ENCODE measurements at regions not wholly inside any gene's neighbourhood (a gene's known extent, or its start where the extent isn't known, plus 50 kb on each side); places are given as distances from the start of the nearest gene placed in this dataset.

DNA sequence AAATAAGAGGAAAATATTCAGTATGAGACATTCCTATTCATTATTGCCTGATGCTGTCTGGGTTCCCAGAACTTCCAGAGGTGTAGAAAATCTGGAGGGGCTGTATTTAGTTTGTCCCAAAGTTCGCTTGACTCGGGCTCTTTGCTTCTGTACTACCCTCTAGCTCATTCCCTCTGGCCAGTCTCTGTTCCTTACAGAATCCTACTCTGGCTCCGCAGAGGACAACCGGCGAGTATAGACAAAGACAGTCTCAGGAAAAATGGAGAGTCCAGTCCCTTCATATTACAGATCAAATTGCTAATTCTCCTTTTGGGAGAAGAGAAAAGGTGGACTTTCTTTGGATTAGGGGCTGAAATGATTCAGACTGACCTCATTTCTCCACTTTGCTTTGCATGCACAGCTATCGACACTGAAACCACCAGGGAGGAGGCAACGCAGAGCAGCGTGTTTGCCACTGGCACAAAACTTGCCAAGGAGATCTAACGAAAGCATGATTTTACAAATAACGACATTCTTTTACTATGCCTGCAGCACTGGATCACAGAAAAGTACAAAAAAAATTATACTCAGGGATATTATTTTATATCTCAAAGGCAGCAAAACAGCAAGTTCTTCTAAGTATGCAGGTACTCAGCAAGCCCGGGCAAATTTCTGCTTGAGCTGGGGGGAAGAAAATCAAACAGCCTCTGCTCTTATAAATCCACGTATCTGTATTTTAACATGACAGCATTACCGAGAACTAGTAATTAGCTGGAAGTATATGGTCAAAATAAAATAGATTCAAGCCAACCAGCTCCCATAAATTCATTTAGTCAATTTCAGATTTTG lies 279.7 kb downstream of the NPR3 start:
- DNase-seq, result no peak

DNA sequence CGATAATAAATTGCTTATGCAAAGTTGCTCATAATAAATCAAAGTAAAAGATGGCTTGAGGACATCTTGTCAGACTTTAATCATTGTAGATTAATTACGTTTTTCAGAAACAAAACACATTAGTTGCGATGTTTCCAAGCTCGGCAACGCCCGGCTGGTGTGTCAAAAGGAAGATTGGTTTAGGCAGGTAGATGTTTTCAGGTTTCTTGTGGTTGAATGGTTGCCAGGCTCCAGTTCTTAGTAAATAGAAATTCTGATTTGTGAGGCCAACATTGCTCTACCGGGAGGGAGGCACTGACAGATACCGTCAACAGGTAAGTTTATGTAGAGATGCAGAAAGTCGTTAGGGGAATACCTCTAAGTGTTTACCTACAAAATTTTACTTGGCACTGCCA lies 280.3 kb downstream of the NPR3 start:
- DNase-seq, result no peak

DNA sequence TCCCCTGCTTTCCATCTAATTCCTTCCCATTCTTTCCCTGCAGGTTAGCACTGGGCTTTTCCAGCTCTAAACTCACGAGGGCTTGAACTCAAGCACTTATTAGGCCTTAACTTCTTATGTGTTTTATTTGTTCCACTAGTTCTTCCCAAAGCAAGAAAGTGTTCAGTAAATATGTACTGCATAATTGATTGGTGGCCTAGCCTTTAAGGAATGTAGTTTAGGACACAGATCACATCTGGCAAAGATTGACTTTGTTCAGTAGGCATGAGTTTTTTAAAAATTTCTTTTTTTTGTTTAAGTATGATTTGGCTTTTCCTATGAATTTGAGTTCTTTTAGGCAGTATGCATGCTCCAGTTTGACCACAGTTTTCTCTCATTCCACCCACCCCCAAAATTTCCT lies 285.2 kb downstream of the NPR3 start:
- DNase-seq, result no peak

DNA sequence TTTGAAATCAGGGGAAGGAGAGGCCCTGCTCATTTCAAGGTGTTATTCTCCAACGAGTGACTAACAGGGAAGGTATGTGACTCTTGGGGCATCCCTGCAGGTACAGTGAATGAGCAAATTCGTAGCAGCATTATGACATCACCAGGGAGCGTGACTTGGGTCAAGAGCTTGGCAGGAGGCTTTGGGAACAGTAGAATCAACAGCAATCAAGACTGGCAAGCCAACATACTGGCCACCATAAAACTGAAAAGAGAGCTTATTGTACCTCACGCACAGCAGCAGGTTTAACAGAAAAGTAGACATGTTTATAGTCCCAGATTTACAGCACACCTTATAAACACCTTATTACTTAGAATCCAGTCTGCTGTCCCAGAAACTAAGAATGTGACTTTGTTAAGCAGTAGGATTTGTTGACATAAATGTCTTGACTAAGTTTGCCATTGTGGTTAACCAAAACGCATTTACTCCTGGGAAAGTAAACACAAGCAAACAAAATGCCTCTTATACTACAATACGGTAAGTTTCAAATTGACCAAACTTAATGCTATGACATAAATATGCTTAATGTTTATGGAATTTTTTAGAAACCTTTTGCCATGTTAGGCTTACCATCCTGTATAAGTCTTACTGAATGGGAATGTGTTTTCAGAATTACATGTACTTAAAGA lies 297.8 kb downstream of the NPR3 start:
- no peak for DNase-seq

DNA sequence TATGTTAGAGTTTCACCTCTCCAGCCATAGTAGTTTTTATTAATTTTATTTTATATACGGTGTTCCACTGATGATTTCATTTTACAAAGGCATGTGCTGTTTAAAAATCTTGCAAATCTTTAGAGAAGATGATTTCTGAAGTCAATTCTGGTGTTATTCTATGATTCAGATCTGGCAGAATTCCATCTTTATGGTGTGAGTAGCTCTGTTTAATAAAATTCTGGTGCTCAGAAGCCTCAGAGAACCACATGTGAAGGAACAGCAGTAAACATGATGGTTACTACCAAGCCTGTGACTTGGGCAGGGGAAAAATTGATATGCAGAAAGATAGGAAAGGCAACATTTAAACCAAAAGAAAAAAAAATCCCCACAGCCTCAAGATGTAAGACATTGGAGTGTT lies 299.7 kb downstream of the NPR3 start:
- DNase-seq, result no peak

DNA sequence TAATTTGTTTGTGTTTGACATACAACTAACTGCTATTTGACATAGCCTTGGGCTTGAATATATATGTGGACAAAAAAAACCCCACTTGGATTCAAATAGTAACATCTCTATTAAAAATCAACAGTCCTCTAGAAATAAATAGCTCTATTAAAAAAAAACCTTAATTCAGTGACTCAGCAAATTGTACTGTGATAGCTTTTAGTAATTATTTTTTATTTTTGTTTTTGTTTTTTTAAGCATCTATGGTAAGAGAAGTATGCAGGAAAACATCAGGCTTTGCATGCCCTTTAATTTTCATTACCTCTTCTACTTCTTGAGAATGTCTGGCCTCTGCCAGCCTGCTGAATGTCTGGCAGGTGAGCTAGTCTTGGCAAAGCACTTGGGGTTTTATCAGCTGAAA lies 300.7 kb downstream of the NPR3 start:
- no peak for DNase-seq

DNA sequence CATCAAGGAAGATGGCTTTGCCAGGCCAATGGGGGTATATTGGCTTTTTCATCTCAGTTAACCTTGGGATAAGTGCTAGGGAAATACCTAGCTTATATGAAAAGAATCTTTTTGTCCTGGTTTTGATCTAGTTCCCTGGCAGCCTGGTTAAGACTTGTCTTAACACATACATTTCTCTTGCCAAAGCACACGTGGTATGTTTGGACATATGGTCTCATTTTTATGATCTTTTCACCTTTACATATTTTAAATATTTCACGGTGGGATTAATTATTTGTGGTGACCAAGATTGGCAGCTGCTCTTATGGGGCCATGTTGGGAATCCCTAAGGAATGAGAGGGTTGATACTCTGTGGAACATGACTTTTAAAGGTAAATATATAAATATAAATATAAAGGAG lies 312.5 kb downstream of the NPR3 start:
- no peak for DNase-seq

DNA sequence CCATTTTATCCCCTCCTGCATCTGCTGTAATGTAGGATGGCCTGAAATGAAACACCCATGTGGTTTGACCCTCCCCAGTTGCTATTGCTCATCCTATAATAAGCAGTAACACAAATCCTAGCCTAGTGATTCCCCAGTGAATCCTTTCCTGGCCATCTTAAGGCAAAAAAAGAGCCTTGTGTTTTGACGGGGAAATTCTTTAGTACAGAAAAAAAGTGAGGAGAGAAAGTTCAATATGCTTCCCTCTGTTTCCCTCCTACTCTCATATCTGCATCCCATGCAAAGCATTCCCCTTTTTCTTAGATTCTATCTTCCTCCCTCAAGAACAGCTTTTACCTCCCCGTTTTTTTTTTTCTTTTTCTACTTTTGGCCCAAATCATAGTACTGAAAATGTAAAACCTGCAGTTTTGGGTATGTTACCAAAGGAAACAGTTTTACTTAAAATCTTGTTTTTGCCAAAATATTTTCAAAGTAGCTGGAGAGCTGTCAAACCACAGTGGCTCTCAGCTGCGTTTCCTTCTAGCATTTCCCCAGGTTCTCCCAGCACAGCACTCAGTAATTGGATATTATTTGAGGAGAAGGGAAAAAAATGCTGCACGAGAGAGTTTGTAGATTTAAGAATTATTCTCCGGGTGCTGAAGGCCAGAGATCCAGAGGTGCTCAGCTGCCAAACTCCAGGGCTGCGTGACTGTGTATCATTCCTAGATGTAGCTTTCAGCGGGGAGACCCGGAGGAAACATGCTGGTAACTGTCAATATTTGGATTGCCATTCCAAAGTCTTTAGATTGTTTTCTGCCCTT lies 321.4 kb downstream of the NPR3 start:
- DNase-seq, result no peak

DNA sequence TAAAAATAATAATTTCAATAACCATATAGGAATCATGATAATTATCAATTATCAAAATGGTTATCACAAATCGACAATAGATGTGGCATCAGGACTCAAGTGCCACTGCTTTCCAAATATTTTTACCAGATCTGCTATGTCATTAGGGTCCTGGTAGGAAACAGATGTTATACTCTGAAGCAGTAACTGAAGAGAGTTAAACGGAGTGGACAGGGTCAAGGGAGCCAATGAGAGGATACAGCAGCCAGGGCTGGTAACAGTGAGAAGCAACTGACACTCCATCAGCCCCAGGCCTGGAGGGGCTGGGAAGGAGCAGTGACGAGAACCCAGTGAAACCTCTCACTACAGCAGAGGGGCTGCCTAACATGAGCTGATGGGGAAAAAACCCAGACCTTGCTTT lies 322.4 kb downstream of the NPR3 start:
- no peak for DNase-seq

DNA sequence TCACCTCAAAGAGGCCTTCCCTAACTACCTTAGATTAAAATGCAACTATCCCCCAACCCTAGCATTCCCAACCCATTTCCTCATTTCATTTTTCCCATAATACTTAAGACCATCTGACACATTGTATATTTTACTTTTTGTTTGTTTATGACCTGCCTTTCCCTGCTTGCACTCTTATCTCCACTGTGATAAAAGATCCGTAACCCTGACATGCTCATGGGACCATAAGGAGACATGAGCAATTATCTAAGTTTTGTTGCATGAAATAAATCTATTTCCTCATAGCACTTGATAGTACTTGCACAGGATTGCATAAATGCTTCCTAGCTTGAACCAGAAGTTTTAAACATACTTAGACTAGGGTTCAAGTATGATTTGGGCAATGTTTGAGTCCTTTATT lies 323.7 kb downstream of the NPR3 start:
- no peak for DNase-seq

DNA sequence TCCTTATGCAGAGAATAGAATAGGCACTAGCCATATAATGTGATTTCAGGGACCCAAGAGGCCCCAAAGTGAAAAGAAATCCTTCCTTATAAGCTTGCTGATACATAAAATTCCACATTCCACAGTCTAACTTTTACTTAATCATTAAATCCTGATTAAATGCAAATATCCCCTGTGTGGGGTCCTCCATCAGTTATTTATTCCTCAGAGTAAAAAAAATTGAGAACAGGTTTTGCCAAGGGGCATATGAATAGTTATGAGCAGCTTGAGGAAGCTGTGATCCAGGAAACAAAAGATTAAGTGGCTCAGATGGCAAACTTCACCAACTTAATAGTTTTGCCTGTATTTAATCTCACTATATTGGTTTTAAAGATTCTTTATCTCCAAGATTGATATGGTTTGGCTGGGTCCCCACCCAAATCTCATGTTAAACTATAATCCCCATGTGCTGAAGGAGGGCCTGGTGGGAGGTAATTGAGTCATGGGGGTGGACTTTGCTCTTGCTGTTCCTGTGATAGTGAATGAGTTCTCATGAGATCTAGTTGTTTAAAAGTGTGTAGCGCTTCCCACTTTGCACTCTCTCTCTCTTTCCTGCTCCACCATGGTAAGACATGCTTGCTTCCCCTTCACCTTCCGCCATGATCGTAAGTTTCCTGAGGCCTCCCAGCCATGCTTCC lies 324.9 kb downstream of the NPR3 start:
- no peak for DNase-seq

DNA sequence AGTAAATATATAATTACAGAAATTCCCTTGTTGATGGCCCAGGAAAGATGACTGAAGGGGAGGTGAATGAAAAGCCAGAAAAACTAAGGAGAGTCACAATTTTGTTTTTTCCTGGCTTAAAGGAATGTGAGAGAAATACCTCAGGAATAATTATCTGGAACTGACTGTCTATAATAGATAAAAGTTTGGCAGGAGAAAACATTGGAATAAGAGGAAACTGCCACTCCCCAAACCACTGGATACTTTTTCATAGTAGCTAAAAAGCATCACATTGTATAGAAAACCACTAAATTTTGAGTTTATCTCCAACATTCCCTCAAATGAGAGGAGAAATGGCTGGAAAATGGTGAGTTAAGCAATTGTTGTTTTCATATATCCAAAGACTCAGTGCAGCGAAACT lies 326.0 kb downstream of the NPR3 start:
- no peak for DNase-seq

DNA sequence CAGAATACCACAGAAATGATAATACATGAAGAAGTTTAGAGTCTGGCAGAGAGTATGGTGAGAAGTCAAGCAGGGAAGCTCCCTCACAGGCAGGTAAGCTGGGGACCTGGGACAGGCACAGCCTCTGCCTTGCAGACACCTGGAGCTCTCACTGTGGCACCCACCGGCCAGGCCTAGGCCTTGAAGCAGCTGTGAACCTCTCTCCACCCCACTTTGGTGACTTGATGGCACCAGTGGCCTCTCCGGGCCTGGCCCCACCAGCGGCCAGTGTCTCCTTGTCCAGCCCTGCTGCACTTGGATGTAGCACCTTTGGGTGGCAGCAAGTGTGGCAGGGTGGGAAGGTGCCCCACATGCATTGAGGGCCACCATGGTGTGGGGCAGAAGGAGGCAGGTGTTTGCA lies 330.5 kb downstream of the NPR3 start:
- DNase-seq, result no peak

DNA sequence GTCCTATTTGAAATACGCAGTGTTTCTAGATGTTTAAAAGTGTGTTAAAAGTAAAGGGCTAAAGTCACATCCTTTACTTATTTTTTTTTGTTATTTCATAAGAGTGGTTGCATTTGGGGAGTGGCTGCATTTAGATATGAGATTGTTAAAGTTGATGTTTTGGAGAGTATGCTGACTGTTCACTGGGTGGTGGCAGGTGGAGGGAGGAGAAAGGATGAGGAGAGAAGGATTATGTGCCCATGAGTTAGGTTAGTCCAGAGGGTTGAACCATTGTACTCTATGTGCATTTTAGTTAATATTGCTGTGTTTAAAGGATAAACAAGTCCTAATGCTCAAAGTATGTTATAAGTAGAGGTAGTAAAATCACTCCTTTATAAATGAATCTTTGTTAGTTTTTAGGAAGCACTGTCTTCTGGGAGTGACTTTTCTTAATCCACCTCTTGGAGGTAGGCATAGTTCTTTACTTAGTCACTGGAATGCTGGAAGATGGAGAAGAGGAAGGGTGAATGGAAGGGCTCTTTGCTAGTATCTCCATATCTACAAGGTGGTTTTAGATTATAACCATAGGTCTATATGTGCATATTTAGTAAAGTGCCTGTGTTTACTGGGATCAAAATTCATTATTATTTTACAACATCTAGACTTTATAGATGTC lies 332.3 kb downstream of the NPR3 start:
- no peak for DNase-seq

DNA sequence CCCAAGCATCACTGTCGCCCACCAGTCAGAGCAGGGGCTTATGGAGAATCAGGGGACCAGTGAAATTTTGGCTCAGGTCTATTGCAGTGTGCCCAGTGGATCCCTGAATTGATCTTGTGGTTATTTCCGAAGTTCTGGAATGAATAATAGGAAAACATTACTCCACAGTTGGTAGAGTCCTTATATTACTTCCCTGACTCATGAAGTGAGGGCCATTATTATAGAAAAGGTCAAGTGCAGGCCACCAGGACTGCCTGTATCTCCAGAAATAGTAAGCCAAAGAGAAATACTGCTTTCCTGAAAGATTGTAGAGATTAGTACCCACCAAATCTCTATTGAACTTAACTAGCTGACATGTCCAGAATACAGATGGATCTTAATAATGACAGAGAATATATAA lies 335.0 kb downstream of the NPR3 start:
- DNase-seq, result no peak

DNA sequence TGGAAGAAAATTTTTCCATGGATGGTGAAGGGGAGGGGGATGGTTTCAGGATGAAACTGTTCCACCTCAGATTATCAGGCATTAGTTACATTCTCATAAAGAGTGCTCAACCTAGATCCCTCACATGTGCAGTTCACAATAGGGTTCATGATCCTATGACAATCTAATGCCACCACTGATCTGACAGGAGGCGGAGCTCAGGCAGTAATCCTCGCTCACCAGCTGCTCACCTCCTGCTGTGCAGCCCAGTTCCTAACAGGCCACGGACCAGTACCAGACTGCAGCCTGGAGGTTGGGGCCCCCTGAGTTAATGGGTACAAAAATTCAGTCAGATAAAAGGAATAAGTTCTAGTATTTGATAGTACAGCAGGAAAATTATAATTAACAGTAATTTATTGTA lies 337.2 kb downstream of the NPR3 start:
- DNase-seq, result no peak

DNA sequence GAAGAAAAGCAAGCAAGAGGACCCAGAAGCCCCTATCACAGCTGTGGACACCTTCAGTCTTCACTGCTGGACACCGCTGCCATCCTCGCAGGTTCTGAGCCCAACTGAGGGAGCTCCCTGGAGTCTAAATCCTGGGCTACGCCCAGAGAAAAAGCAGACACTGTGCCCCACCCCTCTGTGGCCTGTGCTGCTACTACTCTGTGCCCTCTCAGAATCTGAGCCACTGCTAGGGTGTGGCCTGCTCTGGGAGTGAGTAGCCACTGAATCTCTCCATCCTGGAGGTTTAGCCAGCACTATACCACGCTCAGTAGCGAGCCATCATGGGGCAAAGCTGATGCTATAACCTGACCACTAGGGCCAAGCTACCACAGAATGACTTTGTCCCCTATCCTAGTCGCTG lies 338.2 kb downstream of the NPR3 start:
- DNase-seq, result no peak

DNA sequence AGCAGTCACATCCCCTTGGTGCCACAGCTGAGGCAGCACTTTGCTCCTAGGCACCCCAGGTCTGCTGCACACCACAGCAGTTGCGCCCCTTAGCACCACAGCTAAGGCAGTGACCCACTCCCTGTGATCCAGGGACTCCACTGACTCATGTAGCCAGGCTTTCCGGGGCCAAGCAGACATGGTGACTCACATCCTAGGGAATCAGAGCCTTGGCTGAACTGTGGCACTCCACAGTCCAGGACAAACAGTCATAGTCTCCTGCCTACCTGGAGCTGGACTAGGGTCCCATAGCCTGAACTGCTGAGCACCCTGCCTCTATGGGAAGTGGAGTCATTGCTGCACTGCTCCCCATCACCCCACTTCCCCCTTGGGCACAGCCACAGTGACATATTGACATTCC lies 338.7 kb downstream of the NPR3 start:
- DNase-seq, result no peak

DNA sequence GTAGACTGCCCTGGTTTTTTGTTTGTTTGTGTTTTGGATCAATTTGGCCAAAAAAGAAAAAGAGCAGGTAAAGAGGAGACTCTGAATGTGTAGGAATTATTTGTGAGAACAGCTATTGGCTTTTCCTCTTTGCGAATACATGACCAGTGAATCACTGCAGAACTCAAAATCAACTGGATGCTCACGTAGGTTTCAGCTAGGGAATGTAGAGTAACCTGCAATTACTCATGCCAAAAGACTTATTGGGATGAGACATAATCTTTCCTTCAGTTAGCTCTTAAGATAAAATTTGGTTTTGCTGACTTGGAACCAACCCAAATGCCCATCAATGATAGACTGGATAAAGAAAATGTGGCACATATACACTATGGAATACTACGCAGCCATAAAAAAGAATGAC lies 348.0 kb downstream of the NPR3 start:
- no peak for DNase-seq

DNA sequence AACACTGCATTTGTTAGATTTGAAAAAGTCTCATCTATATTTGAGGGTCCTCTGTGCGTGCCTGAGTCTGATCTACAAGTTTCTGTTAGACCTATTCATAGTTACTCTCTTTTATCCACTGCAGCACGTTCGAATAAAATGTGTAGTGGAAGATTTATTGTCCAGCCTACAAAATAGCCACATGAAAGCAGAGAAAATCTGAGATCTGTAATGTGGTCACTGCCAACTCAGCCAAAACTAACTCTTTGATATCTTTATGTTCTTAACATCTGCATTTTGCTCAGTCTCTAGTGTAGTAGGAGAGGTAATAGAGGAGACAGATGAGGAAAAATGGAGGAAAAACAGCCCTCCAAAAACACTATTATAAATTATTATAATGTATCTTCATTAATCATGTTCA lies 354.0 kb downstream of the NPR3 start:
- no peak for DNase-seq

DNA sequence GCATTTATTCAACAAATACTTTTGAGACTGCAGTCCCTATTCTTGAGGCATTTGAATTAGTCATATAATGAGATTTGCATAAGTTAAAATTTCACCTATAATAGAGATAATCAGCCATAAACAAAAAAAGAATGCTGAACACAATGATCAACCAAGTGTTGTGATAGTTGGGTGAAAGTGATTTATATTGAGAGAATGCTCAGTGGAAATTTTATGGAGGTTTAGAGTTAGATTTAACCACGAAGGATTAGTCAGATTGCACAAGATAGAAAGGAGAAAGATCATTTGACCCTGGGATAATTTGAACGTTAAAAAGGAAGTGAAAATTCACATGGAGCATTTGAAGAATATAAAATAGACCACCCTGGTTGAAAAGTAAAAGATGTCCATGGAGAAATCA lies 356.2 kb downstream of the NPR3 start:
- DNase-seq, result no peak

DNA sequence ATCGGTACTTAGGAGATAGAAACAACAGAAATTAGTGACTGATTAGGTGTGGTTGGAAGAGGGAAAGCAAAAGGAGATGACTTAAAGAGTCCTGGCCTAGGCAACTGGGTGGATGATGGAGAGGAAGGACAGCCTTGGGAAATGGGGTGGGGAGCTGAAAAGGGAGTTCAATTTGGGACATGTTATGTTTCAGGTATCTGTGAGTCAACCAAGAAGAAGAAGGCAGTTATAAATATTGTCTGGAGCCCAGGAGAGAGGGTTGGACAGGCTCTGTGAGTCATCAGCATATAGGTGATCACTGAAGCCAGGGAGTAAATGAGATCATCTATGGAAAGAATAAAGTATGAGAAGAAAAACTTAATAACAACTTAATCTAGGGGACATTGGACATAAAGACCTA lies 357.7 kb downstream of the NPR3 start:
- DNase-seq, result no peak

DNA sequence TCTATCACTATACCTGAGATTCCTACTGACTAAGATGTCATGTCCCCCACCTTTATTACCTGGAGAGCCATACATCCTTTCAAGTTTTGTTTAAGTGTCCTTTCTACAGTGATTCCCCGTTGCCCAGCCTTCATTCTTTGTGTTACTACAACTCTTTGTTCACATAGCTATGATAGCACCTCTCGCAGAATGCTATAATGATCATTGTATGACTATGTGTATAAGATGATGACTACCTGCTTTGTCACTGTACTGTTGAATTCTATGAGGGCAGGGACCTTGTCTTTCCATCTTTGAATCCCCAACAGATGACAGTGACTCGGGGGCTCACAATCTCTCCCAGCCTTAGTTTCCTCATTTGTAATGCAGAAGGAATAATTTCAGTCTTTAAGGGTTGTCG lies 361.2 kb downstream of the NPR3 start:
- DNase-seq, result no peak
